A549 (cell line): ENCODE measurements at regions not wholly inside any gene's neighbourhood (a gene's known extent, or its start where the extent isn't known, plus 50 kb on each side); places are given as distances from the start of the nearest gene placed in this dataset.

ENCODE experiments used
- ATAC-seq, 2 experiments: fragments of 200-7000 bp in 1 of 2; fragments of >200 bp in 1 of 2; cut with Nextera tagmentation in 1 of 2; cut with Tn5 transposase in 1 of 2; 3 replicates each; pipeline versions ENCODE4 v1.8.0 to v1.9.1; 2018 to 2020; ENCODE audit warnings: mild to moderate bottlenecking in 1 of 2, moderate library complexity in 1 of 2
- CTCF ChIA-PET: fragments of 300-600 bp; sonication (Branson Sonifier 250); formaldehyde crosslinking; extraction: SDS; loops from one replicate; lab custom pipeline; 2021; ENCODE audit warnings: antibody characterized with exemption, inconsistent platforms; lab: Yijun Ruan, JAX
- POLR2A ChIA-PET: fragments of 350-600 bp; formaldehyde crosslinking; extraction: SDS; loops from one replicate; lab custom pipeline; 2021; ENCODE audit warnings: antibody characterized with exemption, inconsistent platforms; lab: Yijun Ruan, JAX
- DNase-seq, 2 experiments: peaks; one replicate each; pipeline versions ENCODE4 v3.0.0 to v3.0.0-alpha.2; 2011 to 2016; ENCODE audit warnings: low read depth in 1 of 2, low spot score in 1 of 2
- FAIRE-seq: peaks from 2 replicates; lab custom pipeline; 2011; peaks lifted over from hg19 to GRCh38; lab: Jason Lieb, UNC
- H3K27ac ChIP-seq, 2 experiments: fragments of >200 bp; sonication (Bioruptor Twin); formaldehyde crosslinking; 3 replicates each; pipeline ENCODE4 v1.5.1; 2016 to 2017
- H3K4me1 ChIP-seq: fragments of >200 bp; sonication (Bioruptor Twin); formaldehyde crosslinking; 3 replicates; pipeline ENCODE4 v1.6.1; 2016
- H3K4me2 ChIP-seq: fragments of >200 bp; sonication (Bioruptor Twin); formaldehyde crosslinking; 3 replicates; pipeline ENCODE4 v1.6.1; 2016
- H3K4me3 ChIP-seq: fragments of >200 bp; sonication (Bioruptor Twin); formaldehyde crosslinking; 3 replicates; pipeline ENCODE4 v1.5.1; 2016
- H3K9me3 ChIP-seq: fragments of >200 bp; sonication (Bioruptor Twin); formaldehyde crosslinking; 3 replicates; pipeline ENCODE4 v1.6.1; 2016
- CBX8 ChIP-seq: fragments of 200-600 bp; sonication (generic); IDR thresholded peaks from 2 replicates; pipeline ENCODE4 v1.6.1; 2016
- CEBPB ChIP-seq, 2 experiments: fragments of >200 bp in 1 of 2; sonication (Bioruptor Twin) in 1 of 2; formaldehyde crosslinking in 1 of 2; IDR thresholded peaks; 2 replicates each; pipeline ENCODE4 v1.6.1; 2012 to 2016
- EP300 ChIP-seq, 2 experiments: fragments of >200 bp; sonication (Bioruptor Twin); formaldehyde crosslinking; IDR thresholded peaks; 2 replicates in 1 of 2; 3 replicates in 1 of 2; pipeline ENCODE4 v1.6.1; 2016 to 2017
- FOSB ChIP-seq: fragments of 250-450 bp; sonication (Bioruptor Pico); IDR thresholded peaks from 2 replicates; pipeline ENCODE4 v1.5.0; 2020; ENCODE audit warnings: mild to moderate bottlenecking, moderate library complexity
- GATA3 ChIP-seq: IDR thresholded peaks from 2 replicates; pipeline ENCODE4 v1.6.1; 2012; ENCODE audit warnings: borderline replicate concordance
- HDAC2 ChIP-seq: fragments of 200-600 bp; sonication (generic); IDR thresholded peaks from 2 replicates; pipeline ENCODE4 v1.6.1; 2016
- KDM1A ChIP-seq: fragments of 200-600 bp; sonication (generic); IDR thresholded peaks from 2 replicates; pipeline ENCODE4 v1.6.1; 2016; ENCODE audit warnings: low read depth, mild to moderate bottlenecking
- NR3C1 ChIP-seq: fragments of >200 bp; sonication (Bioruptor Twin); formaldehyde crosslinking; IDR thresholded peaks from 3 replicates; pipeline ENCODE4 v1.6.1; 2017
- POLR2A ChIP-seq: IDR thresholded peaks from 2 replicates; pipeline ENCODE4 v1.6.1; 2012; ENCODE audit warnings: mild to moderate bottlenecking, low read length
- RFX5 ChIP-seq: fragments of 450-650 bp; IDR thresholded peaks from 2 replicates; pipeline ENCODE4 v1.7.1; 2014; ENCODE audit warnings: antibody characterized with exemption, mild to moderate bottlenecking, moderate library complexity
- SMC3 ChIP-seq: fragments of >200 bp; sonication (Bioruptor Twin); formaldehyde crosslinking; IDR thresholded peaks from 3 replicates; pipeline ENCODE4 v1.6.1; 2018; ENCODE audit warnings: inconsistent platforms
- SREBF2 ChIP-seq: fragments of 450-650 bp; IDR thresholded peaks from 2 replicates; pipeline ENCODE4 v1.6.1; 2014; ENCODE audit warnings: mild to moderate bottlenecking, moderate library complexity
- ZSCAN20 ChIP-seq: fragments of 250-450 bp; sonication (Bioruptor Pico); IDR thresholded peaks from 2 replicates; pipeline ENCODE4 v1.8.0; 2022; ENCODE audit warnings: mild to moderate bottlenecking, moderate library complexity
- WGBS: methylation state at CpG from one replicate; pipeline ENCODE4 v1.1.6; 2017; ENCODE audit errors: missing lambda C conversion rate; 5-methylcytosine and 5-hydroxymethylcytosine counted together
- TF ChIP-seq, protein P1 (sequence below): fragments of >200 bp; sonication (Bioruptor Twin); formaldehyde crosslinking; IDR thresholded peaks from 3 replicates; pipeline ENCODE4 v1.5.1; 2016
- TF ChIP-seq, protein P2 (sequence below): fragments of >200 bp; sonication (Bioruptor Twin); formaldehyde crosslinking; IDR thresholded peaks from 3 replicates; pipeline ENCODE4 v1.6.1; 2016
- TF ChIP-seq, protein P3 (sequence below): fragments of 250-450 bp; sonication (Bioruptor Pico); IDR thresholded peaks from 2 replicates; pipeline ENCODE4 v1.5.0; 2021; ENCODE audit warnings: mild to moderate bottlenecking, moderate library complexity, borderline replicate concordance
- TF ChIP-seq, protein P4 (sequence below): fragments of >200 bp; sonication (Bioruptor Twin); formaldehyde crosslinking; IDR thresholded peaks from 2 replicates; pipeline ENCODE4 v1.6.1; 2016
- TF ChIP-seq, protein P5 (sequence below): fragments of 250-450 bp; sonication (Bioruptor Pico); IDR thresholded peaks from 2 replicates; pipeline ENCODE4 v1.5.0; 2020; ENCODE audit warnings: low read depth, mild to moderate bottlenecking, moderate library complexity
- TF ChIP-seq, protein P6 (sequence below): fragments of 150-350 bp; IDR thresholded peaks from 2 replicates; pipeline ENCODE4 v1.6.1; 2014; ENCODE audit warnings: low read depth, mild to moderate bottlenecking, low read length
- TF ChIP-seq, protein P7 (sequence below): IDR thresholded peaks from 2 replicates; pipeline ENCODE4 v1.6.1; 2012
- TF ChIP-seq, protein P8 (sequence below): fragments of 450-650 bp; IDR thresholded peaks from 2 replicates; pipeline ENCODE4 v1.6.1; 2014; ENCODE audit warnings: antibody characterized with exemption

DNA sequence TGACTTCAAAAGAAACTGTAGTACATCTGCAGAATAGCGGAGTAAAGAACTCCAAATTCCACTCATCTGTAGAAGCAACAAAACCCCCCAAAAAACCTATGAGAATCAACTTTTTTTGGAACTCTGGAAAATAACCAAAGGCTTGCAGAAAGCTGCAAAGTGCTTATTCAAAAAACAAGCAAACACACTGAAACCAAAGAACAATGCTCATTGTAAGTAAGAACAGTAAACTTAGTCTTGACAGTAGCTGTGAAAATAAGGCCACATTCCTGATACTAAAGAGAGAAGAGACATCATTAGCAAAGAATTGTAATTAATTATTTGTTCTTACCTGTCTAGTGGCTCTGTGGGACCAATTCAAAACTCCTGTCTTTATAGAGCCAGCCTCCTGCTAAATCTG is 534.3 kb upstream of the C16orf82 start:
- DNase-seq: no peak
- no peak for ATAC-seq
- WGBS: 3% methylated on average over 1 of the region's 1 CpG
- no peak overlapping the region for H3K27ac ChIP-seq
- FAIRE-seq: no peak
- ChIA-PET CTCF (no interaction called here), POLR2A (no interaction called here)
- no peaks in the 10 kb centered on the region for H3K4me1 ChIP-seq
- H3K4me3 ChIP-seq: no peak overlapping the region
- H3K4me2 ChIP-seq: no peak overlapping the region
- no peak for TF ChIP-seq CBX8
- no peak for TF ChIP-seq NR3C1
- TF ChIP-seq, protein P1, sequence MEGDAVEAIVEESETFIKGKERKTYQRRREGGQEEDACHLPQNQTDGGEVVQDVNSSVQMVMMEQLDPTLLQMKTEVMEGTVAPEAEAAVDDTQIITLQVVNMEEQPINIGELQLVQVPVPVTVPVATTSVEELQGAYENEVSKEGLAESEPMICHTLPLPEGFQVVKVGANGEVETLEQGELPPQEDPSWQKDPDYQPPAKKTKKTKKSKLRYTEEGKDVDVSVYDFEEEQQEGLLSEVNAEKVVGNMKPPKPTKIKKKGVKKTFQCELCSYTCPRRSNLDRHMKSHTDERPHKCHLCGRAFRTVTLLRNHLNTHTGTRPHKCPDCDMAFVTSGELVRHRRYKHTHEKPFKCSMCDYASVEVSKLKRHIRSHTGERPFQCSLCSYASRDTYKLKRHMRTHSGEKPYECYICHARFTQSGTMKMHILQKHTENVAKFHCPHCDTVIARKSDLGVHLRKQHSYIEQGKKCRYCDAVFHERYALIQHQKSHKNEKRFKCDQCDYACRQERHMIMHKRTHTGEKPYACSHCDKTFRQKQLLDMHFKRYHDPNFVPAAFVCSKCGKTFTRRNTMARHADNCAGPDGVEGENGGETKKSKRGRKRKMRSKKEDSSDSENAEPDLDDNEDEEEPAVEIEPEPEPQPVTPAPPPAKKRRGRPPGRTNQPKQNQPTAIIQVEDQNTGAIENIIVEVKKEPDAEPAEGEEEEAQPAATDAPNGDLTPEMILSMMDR: no peak
- TF ChIP-seq, protein P2, sequence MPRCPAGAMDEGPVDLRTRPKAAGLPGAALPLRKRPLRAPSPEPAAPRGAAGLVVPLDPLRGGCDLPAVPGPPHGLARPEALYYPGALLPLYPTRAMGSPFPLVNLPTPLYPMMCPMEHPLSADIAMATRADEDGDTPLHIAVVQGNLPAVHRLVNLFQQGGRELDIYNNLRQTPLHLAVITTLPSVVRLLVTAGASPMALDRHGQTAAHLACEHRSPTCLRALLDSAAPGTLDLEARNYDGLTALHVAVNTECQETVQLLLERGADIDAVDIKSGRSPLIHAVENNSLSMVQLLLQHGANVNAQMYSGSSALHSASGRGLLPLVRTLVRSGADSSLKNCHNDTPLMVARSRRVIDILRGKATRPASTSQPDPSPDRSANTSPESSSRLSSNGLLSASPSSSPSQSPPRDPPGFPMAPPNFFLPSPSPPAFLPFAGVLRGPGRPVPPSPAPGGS: no peak
- TF ChIP-seq, protein P3, sequence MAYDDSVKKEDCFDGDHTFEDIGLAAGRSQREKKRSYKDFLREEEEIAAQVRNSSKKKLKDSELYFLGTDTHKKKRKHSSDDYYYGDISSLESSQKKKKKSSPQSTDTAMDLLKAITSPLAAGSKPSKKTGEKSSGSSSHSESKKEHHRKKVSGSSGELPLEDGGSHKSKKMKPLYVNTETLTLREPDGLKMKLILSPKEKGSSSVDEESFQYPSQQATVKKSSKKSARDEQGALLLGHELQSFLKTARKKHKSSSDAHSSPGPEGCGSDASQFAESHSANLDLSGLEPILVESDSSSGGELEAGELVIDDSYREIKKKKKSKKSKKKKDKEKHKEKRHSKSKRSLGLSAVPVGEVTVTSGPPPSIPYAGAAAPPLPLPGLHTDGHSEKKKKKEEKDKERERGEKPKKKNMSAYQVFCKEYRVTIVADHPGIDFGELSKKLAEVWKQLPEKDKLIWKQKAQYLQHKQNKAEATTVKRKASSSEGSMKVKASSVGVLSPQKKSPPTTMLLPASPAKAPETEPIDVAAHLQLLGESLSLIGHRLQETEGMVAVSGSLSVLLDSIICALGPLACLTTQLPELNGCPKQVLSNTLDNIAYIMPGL (CRISPR knock-in tag): no peak
- TF ChIP-seq CEBPB (IDR thresholded peaks at IDR 0.05): no peak
- TF ChIP-seq, protein P4, sequence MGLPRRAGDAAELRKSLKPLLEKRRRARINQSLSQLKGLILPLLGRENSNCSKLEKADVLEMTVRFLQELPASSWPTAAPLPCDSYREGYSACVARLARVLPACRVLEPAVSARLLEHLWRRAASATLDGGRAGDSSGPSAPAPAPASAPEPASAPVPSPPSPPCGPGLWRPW: no peak
- TF ChIP-seq KDM1A: no peak
- no peak for TF ChIP-seq SMC3
- TF ChIP-seq, protein P5, sequence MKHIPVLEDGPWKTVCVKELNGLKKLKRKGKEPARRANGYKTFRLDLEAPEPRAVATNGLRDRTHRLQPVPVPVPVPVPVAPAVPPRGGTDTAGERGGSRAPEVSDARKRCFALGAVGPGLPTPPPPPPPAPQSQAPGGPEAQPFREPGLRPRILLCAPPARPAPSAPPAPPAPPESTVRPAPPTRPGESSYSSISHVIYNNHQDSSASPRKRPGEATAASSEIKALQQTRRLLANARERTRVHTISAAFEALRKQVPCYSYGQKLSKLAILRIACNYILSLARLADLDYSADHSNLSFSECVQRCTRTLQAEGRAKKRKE (CRISPR knock-in tag): no peak
- TF ChIP-seq, protein P6, sequence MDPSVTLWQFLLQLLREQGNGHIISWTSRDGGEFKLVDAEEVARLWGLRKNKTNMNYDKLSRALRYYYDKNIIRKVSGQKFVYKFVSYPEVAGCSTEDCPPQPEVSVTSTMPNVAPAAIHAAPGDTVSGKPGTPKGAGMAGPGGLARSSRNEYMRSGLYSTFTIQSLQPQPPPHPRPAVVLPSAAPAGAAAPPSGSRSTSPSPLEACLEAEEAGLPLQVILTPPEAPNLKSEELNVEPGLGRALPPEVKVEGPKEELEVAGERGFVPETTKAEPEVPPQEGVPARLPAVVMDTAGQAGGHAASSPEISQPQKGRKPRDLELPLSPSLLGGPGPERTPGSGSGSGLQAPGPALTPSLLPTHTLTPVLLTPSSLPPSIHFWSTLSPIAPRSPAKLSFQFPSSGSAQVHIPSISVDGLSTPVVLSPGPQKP: no peak
- TF ChIP-seq GATA3: no peak
- TF ChIP-seq SREBF2: no peak
- TF ChIP-seq, protein P7, sequence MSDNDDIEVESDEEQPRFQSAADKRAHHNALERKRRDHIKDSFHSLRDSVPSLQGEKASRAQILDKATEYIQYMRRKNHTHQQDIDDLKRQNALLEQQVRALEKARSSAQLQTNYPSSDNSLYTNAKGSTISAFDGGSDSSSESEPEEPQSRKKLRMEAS: no peak
- no peak for TF ChIP-seq ZSCAN20
- H3K9me3 ChIP-seq: no peaks in the 10 kb centered on the region

DNA sequence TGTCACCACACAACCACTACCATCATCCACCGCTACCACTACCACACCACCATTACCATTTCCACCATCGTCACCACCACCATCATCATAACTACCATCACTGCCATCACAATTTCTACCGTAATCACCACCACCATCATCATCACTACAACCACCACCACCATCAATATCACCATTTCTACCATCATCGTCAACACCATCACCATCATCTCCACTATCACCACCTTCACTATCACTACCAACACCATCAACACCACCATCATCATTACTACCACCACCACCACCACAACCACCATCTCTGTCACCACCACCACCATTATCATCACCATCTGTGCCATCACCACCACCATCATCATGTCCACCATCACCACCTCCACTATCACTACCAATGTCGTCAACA is 524.5 kb upstream of the C16orf82 start:
- no peak for TF ChIP-seq FOSB
- ATAC-seq: no peak
- WGBS: 19% methylated on average over 5 of the region's 5 CpGs
- FAIRE-seq: no peak
- no peak overlapping the region for H3K4me3 ChIP-seq
- ChIA-PET POLR2A (no interaction called here), CTCF (no interaction called here)
- no peaks in the 10 kb centered on the region for H3K4me1 ChIP-seq
- no peak overlapping the region for H3K4me2 ChIP-seq
- H3K9me3 ChIP-seq: no peaks in the 10 kb centered on the region
- no peak overlapping the region for H3K27ac ChIP-seq
- no peak for DNase-seq

DNA sequence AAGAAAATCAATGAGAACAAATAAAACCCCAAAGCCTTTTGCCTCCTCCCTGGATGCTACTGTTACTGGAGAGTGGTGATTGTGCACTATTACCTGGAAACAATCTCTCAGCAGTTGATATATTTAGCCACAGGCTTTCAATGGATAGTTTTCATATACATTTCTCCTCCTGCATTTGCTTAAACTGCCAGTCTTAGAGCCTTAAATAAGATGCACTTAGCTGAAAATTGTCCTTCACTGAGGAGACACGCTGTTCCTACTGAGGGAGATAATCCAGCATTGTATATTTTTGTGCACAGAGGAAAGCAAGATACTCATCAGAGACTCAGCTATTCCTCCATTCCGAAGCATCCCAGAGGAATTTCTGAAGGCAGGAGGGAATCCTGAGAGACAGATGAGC is 520.2 kb upstream of the C16orf82 start:
- Histone ChIP-seq H3K4me1 (no peaks in the 10 kb centered on the region), H3K4me2 (no peak overlapping the region), H3K4me3 (no peak overlapping the region), H3K27ac (no peak overlapping the region), H3K9me3 (no peaks in the 10 kb centered on the region)
- FAIRE-seq: no peak
- ChIA-PET POLR2A (no interaction called here), CTCF (no interaction called here)
- DNase-seq: no peak
- no peak for ATAC-seq
- 2% methylated on average over 2 of the region's 2 CpGs for WGBS
- TF ChIP-seq POLR2A: no peak
- no peak for TF ChIP-seq KDM1A
- TF ChIP-seq RFX5: no peak
- TF ChIP-seq, protein P3 (CRISPR knock-in tag): no peak
- no peak for TF ChIP-seq SMC3
- TF ChIP-seq, protein P8, sequence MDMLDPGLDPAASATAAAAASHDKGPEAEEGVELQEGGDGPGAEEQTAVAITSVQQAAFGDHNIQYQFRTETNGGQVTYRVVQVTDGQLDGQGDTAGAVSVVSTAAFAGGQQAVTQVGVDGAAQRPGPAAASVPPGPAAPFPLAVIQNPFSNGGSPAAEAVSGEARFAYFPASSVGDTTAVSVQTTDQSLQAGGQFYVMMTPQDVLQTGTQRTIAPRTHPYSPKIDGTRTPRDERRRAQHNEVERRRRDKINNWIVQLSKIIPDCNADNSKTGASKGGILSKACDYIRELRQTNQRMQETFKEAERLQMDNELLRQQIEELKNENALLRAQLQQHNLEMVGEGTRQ: no peak
- TF ChIP-seq CEBPB (IDR thresholded peaks at IDR 0.05): no peak
- no peak for TF ChIP-seq HDAC2
- TF ChIP-seq, protein P6: no peak
- TF ChIP-seq EP300 (IDR thresholded peaks at IDR 0.05): no peak
